Breast epithelium (tissue), 3 donors: ENCODE measurements at regions not wholly inside any gene's neighbourhood (a gene's known extent, or its start where the extent isn't known, plus 50 kb on each side); places are given as distances from the start of the nearest gene placed in this dataset.

ENCODE experiments used
- CTCF ChIP-seq, 3 donors: fragments of 450-650 bp; IDR thresholded peaks; one replicate each; pipeline ENCODE4 v1.5.1; 2016 to 2017; ENCODE audit warnings: antibody characterized with exemption in 3 of 3, mild to moderate bottlenecking in 3 of 3, moderate library complexity in 3 of 3
- POLR2A ChIP-seq: fragments of 450-650 bp; IDR thresholded peaks from one replicate; pipeline ENCODE4 v1.6.1; 2016; ENCODE audit warnings: antibody characterized with exemption, mild to moderate bottlenecking, moderate library complexity
- POLR2AphosphoS5 ChIP-seq, 3 donors: sonication (generic); formaldehyde crosslinking; IDR thresholded peaks; one replicate each; pipeline ENCODE4 v1.6.1; 2017; ENCODE audit warnings: antibody characterized with exemption in 3 of 3

DNA sequence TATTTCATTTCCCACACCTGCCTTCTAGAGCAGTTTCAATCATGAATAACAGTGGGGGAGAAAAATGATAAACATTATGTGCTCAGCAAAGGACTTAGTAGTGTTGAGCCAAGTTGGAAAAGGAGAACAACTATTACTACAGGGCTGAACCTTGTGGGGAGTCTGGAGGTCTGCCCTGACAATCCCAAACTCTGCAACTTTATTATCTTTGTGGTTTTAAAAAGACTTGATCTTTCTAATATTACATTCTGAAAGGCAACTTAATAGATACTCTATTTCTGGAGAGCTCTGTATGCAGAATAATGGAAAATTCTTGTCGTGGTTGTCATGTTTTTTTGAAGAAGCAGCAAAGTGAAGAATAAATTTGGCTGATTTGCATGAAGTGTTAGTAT is 116.1 kb downstream of the SPCS3 start:
- no peak for TF ChIP-seq CTCF (IDR thresholded peaks at IDR 0.05)
- TF ChIP-seq POLR2AphosphoS5 (IDR thresholded peaks at IDR 0.05): no peak
- no peak for TF ChIP-seq POLR2A
